GM19240 (cell line): ENCODE measurements at regions not wholly inside any gene's neighbourhood (a gene's known extent, or its start where the extent isn't known, plus 50 kb on each side); places are given as distances from the start of the nearest gene placed in this dataset.
"Not testable (repeated sequence)": the region's sequence is repeated elsewhere in the genome, so short reads cannot be mapped to it uniquely, and the experiment has no call there.

ENCODE experiments used
- DNase-seq: peaks from one replicate; pipeline ENCODE4 v3.0.0; 2011; ENCODE audit warnings: low spot score; ENCODE audit not compliant: insufficient read length

DNA sequence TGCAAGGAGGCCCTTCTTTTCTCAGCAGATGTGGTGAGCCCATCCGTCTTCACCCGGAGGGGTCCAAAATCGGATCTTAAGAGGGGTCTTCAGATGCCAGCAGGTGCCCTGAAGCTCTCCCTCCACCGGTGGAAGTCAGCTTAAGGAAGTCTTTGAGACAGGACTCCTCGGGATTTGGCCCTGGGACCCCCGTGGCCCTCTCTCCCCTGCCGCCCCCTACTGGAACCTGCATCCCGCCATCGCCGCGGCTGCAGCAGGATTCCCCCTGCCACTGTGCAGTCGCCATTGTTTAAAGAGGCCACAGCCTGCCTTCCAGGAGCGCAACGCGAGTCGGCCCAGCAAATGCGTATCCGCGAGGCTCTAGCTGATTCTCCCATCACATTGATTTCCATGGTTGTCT, 292.5 kb upstream of the ZNF337 start:
- no peak for DNase-seq

DNA sequence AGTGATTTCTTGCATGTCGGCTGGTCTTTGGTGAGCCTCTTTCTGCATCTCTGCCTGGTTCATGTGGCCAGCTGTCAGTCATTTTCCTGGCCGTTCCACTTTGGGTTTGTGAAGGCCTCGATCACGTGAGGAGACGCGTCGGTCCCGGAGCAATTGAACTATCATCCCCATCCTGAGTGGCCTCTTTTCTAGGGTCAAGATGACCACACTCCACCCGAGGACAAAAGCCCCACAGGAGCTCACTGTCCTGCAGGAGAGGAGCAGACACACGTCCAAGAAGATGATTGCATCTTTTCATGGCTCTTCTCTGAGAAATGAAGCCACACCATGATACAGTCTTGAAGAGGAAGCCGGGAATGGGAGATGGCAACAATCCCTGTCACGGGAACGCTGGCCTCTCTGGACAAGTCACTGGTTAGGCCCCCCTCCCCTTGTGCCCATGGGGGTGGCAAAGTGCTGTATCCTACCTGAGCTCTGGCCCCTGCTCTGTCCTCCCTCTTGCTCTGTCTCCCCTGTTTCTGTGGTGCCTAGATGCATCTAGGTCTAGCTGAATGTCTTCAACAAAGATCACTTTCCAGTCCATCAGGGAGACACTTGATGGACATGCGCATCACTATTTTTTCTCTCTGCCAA, 291.4 kb upstream of the ZNF337 start:
- DNase-seq = not testable (repeated sequence)

DNA sequence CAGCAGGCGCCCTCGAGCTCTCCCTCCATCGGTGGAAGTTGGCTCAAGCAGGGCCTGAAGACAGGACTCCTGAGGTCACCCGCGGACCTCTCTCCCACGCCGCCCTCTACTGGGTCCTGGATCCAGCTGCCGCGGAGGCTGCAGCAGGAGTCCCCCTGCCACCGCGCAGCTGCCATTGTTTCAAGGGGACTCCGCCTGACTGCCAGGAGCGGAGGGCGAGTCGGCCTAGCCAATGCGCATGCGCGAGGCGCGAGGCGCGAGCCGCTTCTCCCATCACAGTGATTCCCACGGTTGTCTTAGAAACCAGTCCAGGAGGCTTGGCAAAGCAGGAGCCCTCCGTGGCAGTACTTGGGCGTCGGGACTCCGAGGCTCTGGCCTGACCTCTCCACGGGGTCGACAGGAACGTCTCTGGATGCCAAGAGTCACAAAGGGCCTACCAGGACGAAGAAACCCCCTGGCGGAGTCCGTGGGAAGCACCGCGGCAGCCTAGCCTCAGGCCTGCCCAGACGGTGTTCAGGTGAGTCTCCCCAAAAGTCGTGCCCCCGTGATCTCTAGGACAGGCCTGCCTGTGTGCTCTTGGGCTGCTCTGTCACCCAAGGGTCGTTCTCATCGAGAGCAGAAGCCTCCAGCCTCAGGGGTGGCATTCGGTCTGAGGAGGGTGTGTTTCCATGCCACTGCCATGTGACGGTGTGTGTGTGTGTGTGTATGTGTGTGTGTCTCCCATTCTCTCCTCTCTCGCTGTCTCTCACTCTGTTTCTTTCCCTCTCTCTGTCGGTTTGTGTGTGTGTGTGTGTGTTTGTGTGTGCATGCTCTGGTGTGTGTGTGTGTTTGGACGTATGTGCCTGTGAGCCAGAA, 290.6 kb upstream of the ZNF337 start:
- DNase-seq = no peak

DNA sequence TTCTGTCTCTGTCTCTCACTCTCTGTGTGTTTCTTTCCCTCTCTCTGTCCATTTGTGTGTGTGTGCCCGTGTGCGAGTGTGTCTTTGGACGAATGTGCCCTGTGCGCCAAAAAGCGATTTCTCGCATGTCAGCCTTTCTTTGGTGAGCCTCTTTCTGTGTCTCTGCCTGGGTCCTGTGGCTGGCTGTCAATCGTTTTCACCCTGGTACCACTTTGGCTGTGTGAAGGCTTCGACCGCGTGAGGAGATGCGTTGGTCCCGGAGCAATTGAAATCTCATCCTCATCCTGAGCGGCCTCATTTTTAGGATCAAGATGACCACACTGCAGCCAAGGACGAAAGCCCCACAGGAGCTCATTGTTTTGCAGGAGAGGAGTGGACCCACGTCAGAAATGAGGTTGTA, 288.9 kb upstream of the ZNF337 start:
- no peak for DNase-seq

DNA sequence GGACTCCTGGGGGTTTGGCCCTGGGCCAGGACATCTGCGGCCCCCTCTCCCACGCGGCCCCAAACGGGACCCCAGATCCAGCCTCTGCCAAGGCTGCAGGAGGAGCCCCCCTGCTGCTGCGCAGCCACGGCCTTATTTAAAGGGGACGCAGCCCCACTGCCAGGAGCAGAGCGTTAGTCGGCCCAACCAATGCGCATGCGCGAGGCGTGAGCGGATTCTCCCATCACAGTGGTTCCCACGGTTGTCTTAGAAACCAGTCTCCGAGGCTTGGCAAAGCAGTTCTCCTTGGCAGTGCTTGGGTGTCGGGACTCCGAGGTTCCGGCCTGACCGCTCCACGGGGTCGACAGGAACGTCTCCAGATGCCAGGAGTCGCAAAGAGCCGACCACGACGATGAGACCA, 288.3 kb upstream of the ZNF337 start:
- DNase-seq = no peak

DNA sequence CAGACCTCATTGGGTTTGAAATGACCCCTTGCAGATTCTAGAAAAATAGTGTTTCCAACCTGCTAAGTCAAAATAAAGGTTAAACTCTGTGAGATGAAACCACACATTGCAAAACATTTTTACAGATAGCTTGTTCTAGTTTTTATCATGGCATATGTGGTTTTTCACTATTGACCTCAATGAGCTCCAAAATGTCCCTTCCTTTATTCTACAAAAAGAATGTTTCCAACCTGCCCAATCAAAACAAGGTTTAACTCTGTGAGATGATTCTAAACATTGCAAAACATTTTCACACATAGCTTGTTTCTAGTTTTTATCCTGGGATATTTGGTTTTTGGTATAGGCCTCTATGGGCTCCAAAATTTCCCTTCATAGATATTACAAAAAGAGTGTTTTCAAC, 286.0 kb upstream of the ZNF337 start:
- not testable (repeated sequence) for DNase-seq

DNA sequence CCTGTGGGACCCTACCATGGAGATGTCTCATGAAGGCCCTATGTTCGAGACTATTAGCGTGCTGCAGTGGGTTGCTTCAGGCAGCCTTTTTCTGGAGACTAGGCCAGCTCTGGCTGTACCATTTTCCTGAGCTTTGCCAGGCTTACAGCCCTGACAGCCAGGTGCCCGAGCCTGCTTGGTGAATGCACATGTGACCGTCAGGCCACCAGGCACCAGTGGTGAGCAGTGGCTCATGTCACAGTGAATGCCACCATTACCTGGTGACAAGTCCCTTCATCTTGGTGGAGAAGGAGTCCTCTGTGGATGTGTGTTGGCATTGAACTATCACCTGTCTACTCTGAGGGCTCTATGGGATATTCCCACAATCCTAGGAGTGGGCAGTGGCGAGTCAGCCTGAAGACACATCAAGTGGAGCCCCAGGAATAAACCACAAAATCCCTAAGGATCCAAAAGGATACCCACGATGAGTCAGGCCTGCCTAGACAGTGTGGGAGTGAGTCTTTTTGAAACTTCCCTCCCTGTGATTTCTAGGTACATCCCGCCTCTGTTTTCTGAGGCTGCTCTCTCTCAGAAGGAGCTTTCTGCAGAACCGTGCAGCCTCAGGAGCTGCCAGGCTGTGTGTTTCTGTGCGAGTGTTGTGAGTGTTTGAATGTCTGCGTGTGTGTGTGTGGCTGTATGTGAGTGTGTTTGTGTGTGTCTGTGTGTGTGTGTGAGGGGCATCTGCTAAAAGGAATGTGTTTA, 282.0 kb upstream of the ZNF337 start:
- DNase-seq = not testable (repeated sequence)

DNA sequence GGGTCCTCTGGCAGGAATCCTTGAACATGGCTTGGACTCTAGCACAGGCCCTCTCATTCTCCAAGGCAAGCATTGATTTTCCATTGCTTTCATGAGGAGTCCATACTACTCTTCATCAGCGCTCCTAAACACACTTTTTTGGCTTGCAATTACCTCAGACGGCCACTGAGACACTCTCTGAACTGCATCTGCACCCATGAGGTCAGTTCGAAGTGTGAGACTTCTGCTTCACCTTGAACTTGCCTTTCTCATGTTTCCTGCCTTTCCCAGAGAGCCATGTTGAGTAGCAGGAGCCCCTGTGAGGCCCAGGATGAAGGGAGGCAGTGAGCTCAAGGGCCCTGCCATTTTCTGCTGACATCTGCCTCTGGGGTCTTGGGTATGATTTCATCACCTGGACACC, 279.2 kb upstream of the ZNF337 start:
- not testable (repeated sequence) for DNase-seq

DNA sequence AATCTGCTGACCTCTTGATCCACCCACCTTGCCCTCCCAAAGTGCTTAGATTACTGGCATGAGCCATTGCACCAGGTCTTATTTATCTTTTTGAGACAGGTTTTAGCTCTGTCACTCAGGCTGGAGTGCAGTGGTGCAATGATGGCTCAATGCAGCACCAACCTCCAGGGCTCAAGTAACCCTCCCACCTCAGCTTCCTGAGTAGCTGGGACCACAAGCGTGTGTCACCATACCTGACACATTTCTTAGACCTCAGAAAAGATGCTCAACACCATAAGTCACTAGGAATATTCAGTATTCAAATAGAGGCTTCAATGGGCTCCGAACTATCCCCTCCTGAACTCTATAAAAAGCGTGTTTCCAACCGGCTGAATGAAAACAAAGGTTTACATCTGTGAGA, 268.6 kb upstream of the ZNF337 start:
- not testable (repeated sequence) for DNase-seq

DNA sequence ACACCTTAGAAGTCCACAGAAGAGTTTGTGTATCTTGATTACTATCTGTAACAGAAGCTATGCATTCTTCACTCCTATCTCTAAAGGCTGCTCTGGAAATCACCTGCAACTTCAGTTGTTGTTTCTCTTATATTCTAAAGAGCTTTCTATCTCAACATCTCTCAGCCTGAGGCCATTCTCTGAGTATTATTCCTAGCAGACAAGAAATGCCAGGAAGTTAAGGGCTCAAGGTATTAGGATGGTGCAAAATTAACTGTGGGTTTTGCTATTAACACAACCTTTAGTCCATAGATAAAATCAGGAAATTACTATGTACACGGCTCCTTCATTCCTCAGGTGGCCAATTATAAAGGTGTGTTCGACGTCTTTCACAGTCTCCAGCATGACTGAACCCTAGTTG, 257.2 kb upstream of the ZNF337 start:
- DNase-seq = not testable (repeated sequence)

DNA sequence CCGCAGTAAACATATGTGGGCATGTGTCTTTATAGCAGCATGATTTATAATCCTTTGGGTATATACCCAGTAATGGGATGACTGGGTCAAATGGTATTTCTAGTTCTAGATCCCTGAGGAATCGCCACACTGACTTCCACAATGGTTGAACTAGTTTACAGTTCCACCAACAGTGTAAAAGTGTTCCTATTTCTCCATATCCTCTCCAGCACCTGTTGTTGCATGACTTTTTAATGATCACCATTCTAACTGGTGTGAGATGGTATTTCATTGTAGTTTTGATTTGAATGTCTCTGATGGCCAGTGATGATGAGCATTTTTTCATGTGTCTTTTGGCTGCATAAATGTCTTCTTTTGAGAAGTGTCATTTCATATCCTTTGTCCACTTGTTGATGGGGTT, 238.6 kb upstream of the ZNF337 start:
- not testable (repeated sequence) for DNase-seq

DNA sequence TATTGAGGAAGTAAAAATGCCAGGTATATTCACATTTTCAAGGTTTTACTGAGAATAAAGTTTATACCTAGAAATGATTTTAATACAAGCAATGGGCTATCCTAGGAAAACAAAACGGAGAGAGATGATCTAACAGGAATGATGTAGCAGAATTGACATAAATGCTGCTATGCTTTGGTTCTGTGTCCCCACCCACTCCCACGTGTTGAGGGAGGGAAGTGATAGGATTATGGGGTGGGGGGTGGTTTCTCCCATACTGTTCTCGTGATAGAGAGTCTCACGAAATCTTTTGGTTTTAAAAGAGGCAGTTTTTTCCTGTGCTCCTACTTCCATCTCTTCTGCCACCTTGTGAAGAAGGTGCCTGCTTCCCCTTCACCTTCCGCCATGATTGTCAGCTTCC, 236.2 kb upstream of the ZNF337 start:
- DNase-seq = not testable (repeated sequence)

DNA sequence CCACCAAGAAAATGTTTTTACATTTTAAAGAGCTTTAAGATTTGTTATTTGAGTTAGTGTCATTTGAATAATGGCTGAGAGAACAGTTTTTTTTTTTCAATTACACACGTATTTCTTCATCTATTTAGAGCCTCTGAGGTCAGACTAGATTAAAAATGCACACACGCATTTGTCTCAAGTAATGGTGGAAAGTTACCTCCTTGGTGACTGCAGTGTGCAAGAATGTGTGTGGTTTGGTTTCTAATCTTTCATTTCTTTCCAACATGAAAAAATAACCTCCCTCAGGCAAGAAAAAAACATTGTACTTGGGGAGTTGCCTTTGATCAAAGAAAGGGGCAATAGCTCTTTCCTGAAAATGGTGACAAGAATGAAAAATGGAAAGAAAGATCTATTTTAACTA, 235.5 kb upstream of the ZNF337 start:
- DNase-seq = not testable (repeated sequence)

DNA sequence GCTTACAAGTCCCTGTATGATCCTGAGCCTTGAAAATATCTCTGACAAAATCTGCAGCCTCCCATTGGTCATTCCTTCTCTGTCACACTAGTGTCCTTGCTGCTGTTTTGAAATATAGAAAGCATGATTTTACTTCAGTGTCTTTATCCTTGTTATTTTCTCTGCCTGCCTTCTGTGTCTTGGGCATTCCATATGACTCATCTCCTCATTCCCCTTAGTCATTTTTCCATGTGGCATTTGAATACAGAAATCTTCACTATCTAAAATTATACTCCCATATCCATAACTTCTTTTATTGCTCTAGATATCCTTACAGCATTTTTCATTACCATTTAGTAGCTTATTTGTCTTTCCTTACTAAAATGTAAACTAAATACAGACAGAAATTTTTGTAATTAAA, 205.7 kb upstream of the ZNF337 start:
- DNase-seq = not testable (repeated sequence)

DNA sequence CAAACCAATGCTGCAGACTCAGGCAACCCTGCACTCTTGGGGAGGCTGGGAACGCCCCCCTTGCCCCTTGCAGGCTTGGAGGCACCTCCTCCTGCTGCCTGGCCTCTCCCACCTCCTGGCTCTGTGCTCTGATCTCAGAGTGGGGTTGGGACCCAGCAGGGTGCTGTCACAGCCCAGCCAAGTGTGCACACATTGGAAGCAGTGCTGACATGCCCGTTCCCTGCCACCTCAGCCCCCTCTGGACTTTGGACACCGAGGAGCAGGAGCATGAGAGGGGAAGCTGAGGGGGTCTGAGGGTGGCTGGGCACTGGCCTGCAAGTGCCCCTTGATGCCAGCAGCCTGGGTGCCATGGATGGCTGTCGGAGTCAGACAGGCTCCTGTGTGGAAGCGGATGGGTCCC, 202.0 kb upstream of the ZNF337 start:
- not testable (repeated sequence) for DNase-seq

DNA sequence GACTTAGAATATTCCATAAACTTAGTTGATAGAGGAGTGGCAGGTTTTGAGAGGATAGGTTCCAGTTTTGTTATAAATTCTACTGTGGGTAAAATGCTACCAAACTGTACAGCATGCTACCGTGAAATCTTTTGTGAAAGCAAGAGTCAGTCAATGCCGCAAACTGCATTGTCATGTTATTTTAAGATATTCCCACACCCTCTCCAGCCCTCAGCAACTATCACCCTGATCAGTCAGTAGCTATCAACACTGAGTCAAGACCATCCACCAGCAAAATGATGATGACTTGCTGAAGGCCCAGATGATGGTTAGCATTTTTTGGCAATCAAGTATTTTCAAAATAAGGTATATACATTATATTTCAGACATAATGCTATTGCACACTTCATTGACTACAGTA, 182.4 kb upstream of the ZNF337 start:
- not testable (repeated sequence) for DNase-seq

DNA sequence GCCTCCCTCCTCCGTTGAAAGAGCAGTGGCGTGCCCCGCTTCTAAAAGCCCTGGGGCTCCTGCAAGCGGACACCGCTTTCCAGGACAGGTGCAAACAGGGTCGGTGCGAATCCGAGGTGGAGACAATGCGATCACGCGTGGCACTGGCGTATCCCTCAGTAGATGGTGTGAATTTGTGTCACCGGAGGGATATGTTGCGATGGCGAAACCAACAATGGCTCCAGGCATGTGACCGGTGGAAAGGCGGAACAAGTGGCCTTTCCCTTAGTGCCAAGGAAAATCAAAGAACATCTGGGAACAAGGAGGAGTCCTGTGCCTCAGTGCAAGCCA, 172.0 kb upstream of the ZNF337 start:
- not testable (repeated sequence) for DNase-seq

DNA sequence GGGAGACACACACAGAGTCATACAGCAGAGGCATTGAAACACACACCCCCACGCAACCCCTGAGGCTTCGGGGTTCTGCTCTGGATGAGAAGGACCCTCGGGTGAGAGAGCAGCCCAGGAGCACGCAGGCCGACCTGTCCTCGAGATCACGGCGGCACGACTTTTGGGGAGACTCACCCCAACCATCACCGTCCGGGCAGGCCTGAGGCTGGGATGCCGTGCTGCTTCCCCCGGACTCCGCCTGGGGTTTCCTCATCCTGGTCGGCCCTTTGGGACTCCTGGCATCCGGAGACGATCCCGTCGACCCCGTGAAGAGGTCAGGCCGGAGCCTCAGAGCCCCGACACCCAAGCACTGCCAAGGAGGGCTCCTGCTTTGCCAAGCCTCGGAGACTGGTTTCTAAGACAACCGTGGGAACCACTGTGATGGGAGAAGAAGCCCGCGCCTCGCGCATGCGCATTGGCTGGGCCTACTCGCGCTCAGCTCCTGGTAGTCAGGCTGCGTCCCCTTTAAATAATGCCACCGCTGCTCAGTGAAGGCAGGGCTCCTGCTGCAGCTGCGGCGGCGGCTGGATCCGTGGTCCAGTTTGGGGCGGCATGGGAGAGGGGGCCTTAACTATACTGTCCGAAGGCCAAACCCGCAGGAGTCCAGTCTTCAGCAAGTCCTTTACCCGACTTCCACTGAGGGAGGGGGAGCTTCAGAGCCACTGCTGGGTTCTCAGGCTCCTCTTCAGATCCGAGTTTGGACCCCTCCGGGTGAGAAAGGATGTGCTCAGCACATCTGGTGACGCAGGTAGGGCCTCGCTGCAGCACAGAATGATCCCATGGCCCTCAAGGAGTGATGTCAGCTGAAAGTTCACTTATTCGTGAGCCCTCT, 171.4 kb upstream of the ZNF337 start:
- no peak for DNase-seq

DNA sequence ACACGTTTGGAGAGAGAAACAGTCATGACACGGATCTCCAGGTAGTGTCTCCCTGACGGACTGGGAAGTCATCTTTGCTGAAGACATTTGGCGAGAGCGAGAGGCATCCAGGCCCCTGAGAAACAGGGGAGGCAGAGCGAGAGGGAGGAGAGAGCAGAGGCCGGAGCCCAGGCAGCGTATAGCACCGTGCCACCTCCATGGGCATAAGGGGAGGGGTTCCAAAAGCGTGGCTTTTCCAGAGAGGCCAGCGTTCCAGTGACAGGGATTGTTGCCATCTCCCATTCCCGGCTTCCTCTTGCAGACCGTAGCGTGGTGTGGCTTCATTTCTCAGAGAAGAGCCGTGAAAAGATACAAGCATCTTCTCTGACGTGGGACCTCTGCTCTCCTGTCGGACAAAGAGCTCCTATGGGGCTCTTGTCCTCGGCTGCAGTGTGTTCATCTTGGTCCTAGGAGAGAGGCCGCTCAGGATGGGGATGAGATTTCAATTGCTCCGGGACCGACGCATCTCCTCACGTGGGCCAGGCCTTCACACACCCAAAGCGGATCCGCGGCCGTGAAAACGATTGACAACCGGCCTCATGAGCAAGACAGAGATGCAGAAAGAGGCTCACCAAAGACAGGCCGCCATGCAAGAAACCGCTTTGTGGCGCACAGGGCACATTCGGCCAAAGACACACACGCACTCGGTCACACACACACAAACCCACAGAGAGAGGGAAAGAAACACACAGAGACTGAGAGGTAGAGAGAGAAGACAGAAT, 170.5 kb upstream of the ZNF337 start:
- not testable (repeated sequence) for DNase-seq
